ENCODE measurements at regions not wholly inside any gene's neighbourhood (a gene's known extent, or its start where the extent isn't known, plus 50 kb on each side); places are given as distances from the start of the nearest gene placed in this dataset.
"Not testable (repeated sequence)": the region's sequence is repeated elsewhere in the genome, so short reads cannot be mapped to it uniquely, and the experiment has no call there.

DNA sequence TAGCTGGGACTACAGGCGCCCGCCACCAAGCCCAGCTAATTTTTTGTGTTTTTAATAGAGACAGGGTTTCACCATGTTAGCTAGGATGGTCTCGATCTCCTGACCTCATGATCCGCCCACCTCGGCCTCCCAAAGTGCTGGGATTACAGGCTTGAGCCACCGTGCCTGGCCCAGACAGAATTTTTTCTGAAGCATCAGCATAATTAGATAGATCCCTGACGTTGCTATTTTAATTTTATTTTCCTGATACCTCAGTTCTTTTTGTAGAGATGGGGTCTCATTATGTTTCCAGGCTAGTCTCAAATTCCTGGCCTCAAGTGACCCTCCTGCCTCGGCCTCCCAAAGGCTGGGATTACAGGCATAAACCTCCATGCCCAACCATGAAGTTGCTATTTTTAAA is 79.8 kb downstream of the P2RY1 start:
- TF ChIP-seq, protein P1, sequence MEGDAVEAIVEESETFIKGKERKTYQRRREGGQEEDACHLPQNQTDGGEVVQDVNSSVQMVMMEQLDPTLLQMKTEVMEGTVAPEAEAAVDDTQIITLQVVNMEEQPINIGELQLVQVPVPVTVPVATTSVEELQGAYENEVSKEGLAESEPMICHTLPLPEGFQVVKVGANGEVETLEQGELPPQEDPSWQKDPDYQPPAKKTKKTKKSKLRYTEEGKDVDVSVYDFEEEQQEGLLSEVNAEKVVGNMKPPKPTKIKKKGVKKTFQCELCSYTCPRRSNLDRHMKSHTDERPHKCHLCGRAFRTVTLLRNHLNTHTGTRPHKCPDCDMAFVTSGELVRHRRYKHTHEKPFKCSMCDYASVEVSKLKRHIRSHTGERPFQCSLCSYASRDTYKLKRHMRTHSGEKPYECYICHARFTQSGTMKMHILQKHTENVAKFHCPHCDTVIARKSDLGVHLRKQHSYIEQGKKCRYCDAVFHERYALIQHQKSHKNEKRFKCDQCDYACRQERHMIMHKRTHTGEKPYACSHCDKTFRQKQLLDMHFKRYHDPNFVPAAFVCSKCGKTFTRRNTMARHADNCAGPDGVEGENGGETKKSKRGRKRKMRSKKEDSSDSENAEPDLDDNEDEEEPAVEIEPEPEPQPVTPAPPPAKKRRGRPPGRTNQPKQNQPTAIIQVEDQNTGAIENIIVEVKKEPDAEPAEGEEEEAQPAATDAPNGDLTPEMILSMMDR (IDR thresholded peaks at IDR 0.05) = not testable (repeated sequence)
- not testable (repeated sequence) for TF ChIP-seq POLR2A (IDR thresholded peaks at IDR 0.05)
